Hypothalamus (tissue), 51 donors: ENCODE measurements at regions not wholly inside any gene's neighbourhood (a gene's known extent, or its start where the extent isn't known, plus 50 kb on each side); places are given as distances from the start of the nearest gene placed in this dataset.

Source experiments
- DNase-seq, 51 donors: peaks; one replicate each; lab custom pipeline; 2025; lab: John Stamatoyannopoulos, UW

DNA sequence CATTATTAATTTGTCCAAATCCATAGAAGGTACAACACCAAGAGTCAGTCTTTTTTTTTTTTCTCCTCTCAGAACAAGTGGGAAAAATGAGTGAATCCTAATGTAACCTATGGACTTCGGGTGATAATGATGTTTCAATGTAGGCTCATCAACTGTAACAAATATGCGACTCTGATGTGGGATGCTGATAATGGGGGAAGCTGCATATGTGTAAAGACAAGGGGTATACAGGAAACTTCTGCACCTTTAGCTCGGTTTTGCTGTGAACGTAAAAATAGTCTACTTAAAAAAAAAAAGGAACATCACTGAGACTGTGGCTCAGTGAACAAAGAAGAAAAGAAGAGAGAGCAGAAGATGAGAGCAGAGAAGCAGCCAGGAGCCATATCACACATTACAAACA lies 78.3 kb upstream of the ARHGAP32 start:
- DNase-seq: no peak

DNA sequence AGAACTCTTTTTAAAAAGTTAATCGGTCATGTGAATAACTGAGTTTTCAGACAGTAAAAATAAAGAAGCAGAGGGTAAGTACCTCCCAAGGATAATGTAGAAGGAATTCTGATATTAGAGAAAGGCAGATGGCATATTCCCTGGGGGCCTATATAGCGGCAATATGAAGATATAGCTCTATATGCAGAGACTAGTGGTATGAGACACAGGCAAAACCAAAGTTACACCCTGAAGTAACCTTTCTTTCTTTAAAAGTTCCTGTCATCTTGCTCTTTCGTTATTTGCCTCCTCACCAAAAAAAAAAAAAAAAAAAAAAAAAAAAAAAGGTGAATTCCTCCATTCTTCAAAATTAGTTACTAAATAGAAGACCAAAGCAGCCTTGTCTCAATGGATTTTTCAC lies 76.2 kb upstream of the ARHGAP32 start:
- no peak for DNase-seq

DNA sequence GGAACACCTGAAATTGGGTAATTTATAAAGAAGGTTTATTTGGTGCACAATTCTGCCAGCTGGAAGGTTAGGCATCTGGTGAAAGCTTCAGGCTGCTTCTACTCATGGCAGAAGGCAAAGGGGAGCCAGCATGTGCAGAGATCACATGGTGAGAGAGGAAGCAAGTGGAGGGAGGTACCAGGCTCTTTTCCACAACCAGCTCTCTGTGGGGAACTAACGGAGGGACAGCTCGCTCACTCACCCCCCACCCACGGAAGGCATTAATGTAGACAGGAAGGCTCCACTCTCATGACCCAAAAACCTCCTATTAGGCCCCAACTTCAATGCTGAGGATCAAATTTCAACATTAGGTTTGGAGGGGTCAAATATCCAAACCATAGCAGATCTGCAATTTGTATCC lies 75.6 kb upstream of the ARHGAP32 start:
- peak in 1 of 51 donors; percentile 5 for DNase-seq

DNA sequence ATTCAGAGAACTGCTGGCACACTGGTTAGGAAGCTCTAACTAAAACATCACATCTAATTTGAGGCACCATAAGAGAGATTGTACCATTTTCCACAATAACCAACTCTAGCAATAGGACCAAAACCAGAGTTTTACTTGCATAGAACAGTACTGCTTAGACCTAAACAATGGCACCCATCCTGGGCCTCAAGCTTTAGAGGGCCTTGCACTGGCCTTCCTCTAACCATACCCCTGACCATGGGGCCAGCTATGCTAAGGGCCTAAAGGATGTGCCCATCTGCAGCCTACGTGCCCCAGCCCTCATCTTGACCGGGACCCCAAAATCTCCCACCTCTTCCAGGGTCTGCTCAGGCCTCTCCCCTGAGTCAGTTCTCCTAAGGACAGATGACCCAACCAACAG lies 74.4 kb upstream of the ARHGAP32 start:
- DNase-seq: no peak

DNA sequence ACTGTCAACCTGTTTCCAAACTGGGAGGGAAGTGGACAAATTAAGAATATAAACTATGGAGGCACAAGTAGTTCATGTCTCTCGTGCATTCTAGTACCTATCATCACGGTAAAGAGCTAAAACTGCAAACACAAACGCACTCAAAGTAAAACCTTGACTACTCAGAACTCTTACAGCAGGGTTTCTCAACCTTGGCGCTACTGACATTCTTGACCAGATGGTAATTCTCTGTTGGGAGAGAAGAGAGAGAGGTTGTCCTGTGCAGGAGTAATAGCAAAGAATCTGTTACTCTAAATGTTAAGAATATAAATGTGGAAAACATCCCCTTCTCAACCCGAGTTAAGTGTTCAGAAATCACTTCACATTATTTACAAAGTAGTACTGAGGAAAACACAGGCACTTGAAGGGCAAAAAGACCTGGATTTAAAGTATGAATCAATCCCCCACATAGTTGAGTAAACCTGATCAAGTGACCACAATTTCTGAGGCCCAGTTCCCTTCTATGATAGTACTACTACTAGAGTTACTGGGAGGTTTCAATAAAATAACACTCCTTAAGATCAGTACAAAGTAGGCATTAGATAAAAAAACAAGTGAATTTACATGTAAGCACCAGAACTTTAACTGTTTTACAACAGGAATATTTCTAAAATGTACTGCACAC lies 73.1 kb upstream of the ARHGAP32 start:
- no peak for DNase-seq

DNA sequence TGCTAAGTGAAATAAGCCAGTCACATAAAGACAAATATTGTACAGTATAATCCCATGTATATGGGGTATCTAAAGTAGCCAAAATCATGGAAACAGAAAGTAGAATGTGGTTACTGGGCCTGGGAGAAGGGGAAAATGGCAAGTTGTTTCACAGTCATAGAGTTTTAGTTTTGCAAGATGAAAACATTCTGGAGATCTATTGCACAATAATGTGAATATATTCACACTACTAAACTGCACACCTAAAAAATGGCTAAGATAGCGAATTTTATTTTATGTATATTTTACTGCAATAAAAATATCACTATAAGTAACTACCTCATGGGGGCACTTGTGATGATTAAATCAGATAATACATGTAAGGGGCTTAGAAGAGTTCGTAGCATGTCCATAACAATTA lies 72.0 kb upstream of the ARHGAP32 start:
- DNase-seq: no peak

DNA sequence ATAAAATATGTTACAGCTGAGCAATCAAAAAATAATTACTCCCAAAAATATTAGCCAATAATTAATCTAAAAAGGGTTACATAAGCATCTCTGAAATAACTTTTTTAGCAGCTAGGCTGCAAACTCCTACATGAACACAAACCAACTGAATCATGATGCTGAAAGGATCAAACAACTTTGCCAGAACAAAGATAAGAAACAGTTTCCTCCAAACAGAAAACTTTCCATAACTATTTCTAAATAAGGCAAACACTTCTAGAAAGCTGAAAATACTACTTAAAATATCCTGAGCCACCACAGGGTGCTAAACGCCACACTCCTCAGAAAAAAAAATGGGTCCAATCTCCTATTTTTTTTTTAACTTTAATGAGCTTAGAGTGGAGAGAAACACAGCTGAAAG lies 68.6 kb upstream of the ARHGAP32 start:
- DNase-seq: no peak

DNA sequence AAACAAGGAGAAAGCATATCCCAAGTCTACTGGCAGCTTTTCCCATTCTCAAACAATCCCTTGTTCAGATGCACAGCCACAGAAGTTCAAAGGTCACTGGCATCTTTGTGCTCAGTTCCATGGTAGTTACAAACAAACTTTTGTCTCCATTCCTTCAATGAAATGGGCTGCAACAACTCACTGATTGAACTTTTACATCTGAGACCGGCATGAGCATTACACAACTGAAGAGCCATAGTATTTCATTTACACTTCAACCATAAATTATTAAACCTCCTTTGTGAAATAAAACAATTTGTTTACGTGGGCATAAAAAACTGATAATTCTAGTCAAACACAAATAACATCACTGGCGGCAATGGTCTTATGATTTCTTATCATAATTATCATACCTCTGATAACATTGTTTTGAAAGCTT lies 67.8 kb upstream of the ARHGAP32 start:
- peak in 25 of 51 donors; percentile 11 to 82 (median 33) for DNase-seq

DNA sequence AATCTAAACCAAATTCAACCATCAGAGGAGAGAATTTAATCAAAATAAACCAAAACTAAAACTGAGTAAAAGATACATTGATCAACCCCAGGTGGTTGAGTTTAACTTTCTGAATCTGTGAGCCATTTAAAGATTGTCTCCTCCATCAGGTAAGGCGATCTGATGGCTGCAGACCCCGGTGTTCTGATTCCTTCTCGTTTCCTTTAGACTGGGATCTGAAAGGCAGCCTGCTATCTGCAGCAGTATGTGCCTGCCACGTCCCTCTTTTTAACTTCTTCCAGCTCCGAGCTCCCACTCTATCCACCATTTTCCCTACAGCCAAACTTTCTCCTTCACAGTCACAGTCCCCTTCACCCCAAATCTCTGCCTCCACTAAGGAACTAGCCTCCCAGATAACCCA lies 66.1 kb upstream of the ARHGAP32 start:
- no peak for DNase-seq

DNA sequence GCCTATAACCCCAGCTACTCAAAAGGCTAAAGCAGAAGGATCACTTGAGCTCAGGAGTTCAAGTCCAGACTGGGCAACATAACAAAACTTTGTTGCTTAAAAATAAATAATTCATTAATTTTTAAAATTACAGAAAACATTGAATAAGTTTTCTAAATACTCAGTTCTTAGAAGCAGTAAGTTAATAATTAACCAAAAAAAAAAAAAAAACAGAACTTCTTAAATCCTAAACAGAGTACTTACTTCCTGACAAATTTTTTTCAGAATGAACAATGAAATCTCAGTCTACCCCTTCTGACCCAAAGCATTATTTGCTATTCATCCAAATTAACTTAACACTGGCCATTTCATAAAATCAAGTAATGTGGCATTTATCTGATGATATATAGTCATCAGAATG lies 65.4 kb upstream of the ARHGAP32 start:
- DNase-seq: no peak

DNA sequence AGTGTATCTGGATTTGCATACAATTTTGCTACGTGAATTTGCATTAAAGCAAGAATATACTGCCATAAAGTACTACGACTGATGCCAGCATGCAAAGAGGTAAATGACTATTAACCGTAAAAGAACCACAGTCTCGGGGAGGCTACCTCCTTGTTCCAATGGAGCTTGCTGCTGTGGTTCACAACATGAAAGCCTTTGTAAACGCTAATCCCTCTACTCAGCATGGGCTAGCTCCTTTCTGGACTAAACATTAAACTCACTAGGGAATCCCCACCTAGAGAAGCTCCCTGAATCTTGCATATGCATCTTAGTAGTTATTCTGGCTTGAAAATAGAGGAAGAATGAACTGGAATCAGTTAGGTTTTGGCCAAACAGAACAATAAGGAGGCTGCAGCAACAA lies 60.5 kb upstream of the ARHGAP32 start:
- DNase-seq: no peak

DNA sequence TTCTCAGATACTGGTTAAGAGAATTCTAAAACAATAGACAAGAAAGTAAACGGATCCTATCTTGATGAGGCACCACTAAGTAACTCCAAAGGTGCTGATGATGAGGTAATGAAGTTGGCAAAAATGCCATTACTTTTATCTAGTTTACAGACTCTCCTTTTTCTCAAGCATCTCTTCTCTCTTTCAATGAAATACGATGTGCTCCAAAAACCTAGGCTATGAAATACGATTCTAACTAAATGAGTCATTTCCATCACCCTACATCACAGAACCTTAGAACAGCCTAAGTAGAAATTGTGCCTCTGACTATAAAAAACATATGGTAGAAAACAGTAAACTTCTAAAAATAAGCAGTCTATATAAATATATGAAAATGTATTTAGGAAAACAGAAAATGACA lies 58.9 kb upstream of the ARHGAP32 start:
- DNase-seq: no peak

DNA sequence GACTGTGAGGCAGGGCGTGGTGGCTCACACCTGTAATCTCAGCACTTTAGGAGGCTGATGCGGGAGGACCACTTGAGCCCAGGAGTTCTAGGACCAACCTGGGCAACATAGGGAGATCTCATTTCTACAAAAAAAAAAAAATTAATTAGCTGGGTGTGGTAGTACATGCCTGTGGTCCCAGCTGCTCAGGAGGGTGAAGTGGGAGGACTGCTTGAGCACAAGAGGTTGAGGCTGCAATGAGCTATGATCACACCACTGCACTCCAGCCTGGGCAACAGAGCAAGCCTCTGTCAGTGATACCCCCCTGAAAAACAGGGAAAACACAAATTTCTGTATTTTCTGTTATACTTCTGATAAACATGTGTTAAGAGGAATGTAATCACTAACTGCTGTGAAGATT lies 57.8 kb upstream of the ARHGAP32 start:
- DNase-seq: no peak

DNA sequence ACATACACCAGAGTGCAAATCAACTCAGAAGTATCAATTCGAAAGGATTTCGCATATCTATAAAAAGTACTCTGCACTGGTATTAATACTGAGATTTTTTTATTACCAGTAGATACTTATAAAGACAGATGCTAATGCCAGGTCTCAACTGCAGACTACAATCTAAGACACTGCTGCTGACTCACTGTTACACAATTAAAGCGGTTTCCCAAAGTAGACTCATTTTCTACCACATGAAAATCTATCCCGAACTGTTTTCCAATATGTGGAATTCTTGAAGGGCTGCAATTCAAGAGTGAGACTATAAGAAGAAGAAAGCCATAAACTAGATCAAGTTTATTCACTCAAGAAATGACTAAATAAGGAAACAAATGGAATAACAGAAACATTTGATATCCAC lies 57.2 kb upstream of the ARHGAP32 start:
- DNase-seq: peak in 1 of 51 donors; percentile 6

DNA sequence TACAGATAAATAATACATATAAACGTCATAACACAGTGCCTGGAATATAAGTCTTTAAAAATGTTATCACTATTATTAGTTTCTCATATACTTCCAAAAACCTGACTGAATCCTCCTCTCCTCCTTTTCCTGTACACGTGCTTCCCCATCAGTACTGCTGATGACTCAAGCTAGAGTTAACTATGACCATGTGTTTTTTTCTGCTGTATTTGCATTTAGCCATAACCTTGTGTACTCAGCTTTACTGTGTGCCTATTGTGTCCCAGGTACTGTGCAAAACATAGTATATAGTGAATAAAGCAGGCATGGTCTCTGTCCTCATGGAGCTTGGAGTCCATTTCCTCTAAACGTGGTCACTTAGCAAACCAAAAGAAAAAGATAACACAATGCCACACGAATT lies 56.5 kb upstream of the ARHGAP32 start:
- no peak for DNase-seq

DNA sequence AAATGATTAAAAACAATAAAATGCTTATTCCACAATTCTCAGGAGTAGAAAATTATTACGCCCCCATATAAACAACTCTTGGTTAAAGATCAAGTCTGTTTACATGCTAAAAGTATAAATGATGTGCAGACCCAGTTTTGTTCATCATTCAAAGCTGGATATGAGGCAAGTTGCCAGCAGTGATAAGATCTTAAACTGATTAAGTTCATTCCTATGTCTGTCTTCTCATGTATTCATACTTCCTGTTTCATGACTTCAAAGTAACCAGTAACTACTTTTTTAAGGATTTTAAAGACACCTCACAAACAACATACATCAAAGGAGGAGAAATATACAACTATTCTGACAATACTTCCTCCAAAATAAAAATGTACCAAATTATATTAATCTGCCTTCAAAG lies 55.0 kb upstream of the ARHGAP32 start:
- DNase-seq: no peak

DNA sequence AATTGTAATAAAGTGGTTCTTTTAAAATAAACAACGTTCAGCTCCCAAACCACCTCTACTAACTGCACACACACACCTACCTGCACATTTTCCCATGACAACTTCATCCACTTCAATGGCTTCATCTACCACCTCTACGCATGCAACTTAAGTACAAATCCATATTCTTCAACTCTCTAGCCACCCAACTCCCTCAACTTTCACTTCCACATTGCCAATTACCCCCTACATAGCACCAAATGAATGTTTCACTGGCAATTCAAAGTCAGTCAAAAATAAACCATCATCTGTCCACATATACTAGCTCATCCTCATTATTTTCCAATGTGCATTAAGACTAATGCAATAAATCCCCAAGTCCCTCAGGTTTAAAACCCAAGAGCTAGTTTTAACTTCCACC lies 50.7 kb upstream of the ARHGAP32 start:
- DNase-seq: no peak
